Stimulated activated CD4-positive, alpha-beta T cell treated with anti-CD3 and anti-CD28 coated beads, TNF-alpha, amount 100 ng/mL, for 48 hours (primary cell): ENCODE measurements at regions not wholly inside any gene's neighbourhood (a gene's known extent, or its start where the extent isn't known, plus 50 kb on each side); places are given as distances from the start of the nearest gene placed in this dataset.
"Not testable (repeated sequence)": the region's sequence is repeated elsewhere in the genome, so short reads cannot be mapped to it uniquely, and the experiment has no call there.

Experiments used
- DNase-seq, 3 donors: peaks; one replicate each; pipeline ENCODE4 v3.0.0-alpha.2; 2020; ENCODE audit warnings: low read depth in 3 of 3

GRCh38 chr11:79515781-79516180 is 75.0 kb upstream of the TENM4 start:
- DNase-seq: no peak

GRCh38 chr11:79514695-79515094 is 73.9 kb upstream of the TENM4 start:
- DNase-seq: no peak

GRCh38 chr11:79514290-79514689 is 73.5 kb upstream of the TENM4 start:
- no peak for DNase-seq

- no peak for DNase-seq
Observed at GRCh38 chr11:79512706-79513469, 72.1 kb upstream of the TENM4 start.

- no peak for DNase-seq
Observed at GRCh38 chr11:79510960-79511359, 70.1 kb upstream of the TENM4 start.

GRCh38 chr11:79508461-79508860 is 67.6 kb upstream of the TENM4 start:
- no peak for DNase-seq

- no peak for DNase-seq
Observed at GRCh38 chr11:79507706-79508105, 66.9 kb upstream of the TENM4 start.

GRCh38 chr11:79506734-79507344 is 66.0 kb upstream of the TENM4 start:
- no peak for DNase-seq

- no peak for DNase-seq
Observed at GRCh38 chr11:79506124-79506523, 65.3 kb upstream of the TENM4 start.

GRCh38 chr11:79503028-79503427 is 62.2 kb upstream of the TENM4 start:
- no peak for DNase-seq

GRCh38 chr11:79501707-79502106 is 60.9 kb upstream of the TENM4 start:
- DNase-seq: no peak

- DNase-seq: not testable (repeated sequence)
Observed at GRCh38 chr11:79499929-79500328, 59.1 kb upstream of the TENM4 start.

- DNase-seq: no peak
Observed at GRCh38 chr11:79498667-79499066, 57.8 kb upstream of the TENM4 start.

GRCh38 chr11:79493555-79494171 is 52.8 kb upstream of the TENM4 start:
- peak; percentile 16 to 47 (median 18) for DNase-seq

GRCh38 chr11:79492008-79492407 is 51.2 kb upstream of the TENM4 start:
- no peak for DNase-seq
